ENCODE measurements at regions not wholly inside any gene's neighbourhood (a gene's known extent, or its start where the extent isn't known, plus 50 kb on each side); places are given as distances from the start of the nearest gene placed in this dataset.
"Not testable (repeated sequence)": the region's sequence is repeated elsewhere in the genome, so short reads cannot be mapped to it uniquely, and the experiment has no call there.

- not testable (repeated sequence) for DNase-seq
These were observed 98.1 kb downstream of the RTP4 start for GRCh38 chr3:187466306-187466705.

GRCh38 chr3:187465503-187465902 is 97.3 kb downstream of the RTP4 start:
- no peak for DNase-seq

- no peak for DNase-seq
These were observed 96.5 kb downstream of the RTP4 start for GRCh38 chr3:187464682-187465081.

- DNase-seq, result no peak
These were observed 90.7 kb downstream of the RTP4 start for GRCh38 chr3:187458921-187459320.

GRCh38 chr3:187458383-187458782 is 90.2 kb downstream of the RTP4 start:
- no peak for DNase-seq

GRCh38 chr3:187456250-187456649 is 88.1 kb downstream of the RTP4 start:
- DNase-seq, result no peak

- DNase-seq, result no peak
These were observed 86.1 kb downstream of the RTP4 start for GRCh38 chr3:187454085-187454815.

GRCh38 chr3:187450431-187451190 is 82.4 kb downstream of the RTP4 start:
- DNase-seq, result no peak

GRCh38 chr3:187448674-187449073 is 80.5 kb downstream of the RTP4 start:
- no peak for DNase-seq

GRCh38 chr3:187447737-187448136 is 79.6 kb downstream of the RTP4 start:
- no peak for DNase-seq

- DNase-seq, result no peak
These were observed 77.2 kb downstream of the RTP4 start for GRCh38 chr3:187445356-187445755.

GRCh38 chr3:187434524-187434923 is 66.3 kb downstream of the RTP4 start:
- DNase-seq, result no peak

- no peak for DNase-seq
These were observed 62.4 kb downstream of the RTP4 start for GRCh38 chr3:187430576-187430975.

Measured in SW 1271 (cell line).